ENCODE measurements at regions not wholly inside any gene's neighbourhood (a gene's known extent, or its start where the extent isn't known, plus 50 kb on each side); places are given as distances from the start of the nearest gene placed in this dataset.

DNA sequence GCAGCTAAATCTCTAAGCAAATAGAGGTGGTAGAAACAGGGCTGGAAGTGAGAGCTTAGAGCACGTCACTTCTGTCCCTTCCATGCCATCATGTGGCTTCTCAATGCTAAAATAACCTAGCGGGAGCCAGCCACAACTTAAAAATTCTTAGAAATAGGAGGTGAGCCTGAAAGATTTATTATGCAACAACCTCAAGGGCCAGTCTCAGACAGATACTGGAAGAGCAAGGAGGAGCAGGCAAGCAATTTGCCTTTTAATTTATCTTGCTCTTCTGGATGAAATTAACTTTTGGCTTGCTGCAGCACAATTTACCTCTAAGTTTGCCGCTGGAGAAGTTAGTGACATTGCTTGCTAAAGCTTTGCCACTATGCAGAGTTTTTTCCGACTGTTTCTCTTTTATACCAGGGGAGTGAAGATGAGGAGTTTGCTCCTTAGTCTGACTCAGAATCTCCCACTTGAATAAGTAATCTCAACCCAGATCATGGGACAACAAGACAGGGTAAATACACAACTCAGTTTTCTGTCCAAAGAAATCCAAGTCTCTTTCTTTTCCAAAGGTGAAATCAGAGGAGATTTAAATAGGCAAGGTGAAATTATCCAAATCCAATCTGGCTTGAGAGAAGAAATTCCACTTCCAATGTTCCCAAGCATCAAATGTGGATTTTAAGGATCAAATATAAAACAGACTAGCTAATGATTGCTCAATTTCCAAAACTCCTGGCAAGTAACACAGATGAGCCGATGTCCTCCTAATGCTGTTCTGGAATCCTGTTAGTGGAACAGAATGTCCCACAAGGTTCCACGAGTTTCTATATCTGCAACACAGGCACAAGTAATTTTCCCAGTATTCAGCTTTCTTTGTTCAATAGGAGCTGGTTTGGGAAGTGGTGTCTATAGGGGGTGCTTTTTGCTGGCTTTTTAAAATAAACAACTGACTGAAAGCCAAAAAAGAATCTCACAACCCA is 329.4 kb upstream of the RORA start:
- Histone ChIP-seq H3K4me3 (ENCODE audit: low read length) (no peak overlapping the region), H3K9ac (ENCODE audit: low read length) (no peak overlapping the region), H3F3A (ENCODE audit: insufficient read depth, low read length, poor library complexity, severe bottlenecking) (no peaks in the 10 kb centered on the region), H3K27me3 (ENCODE audit: insufficient read depth, low read depth, low read length) (no peaks in the 10 kb centered on the region), H3K27ac (ENCODE audit: low read length) (no peak overlapping the region), H4K20me1 (ENCODE audit: insufficient read depth) (no peaks in the 10 kb centered on the region), H3K9me3 (ENCODE audit: low read length) (no peaks in the 10 kb centered on the region), H3K9me2 (ENCODE audit: insufficient read depth, low read length) (no peaks in the 10 kb centered on the region), H2AFZ (ENCODE audit: low read depth, low read length) (no peak overlapping the region), H3K36me3 (ENCODE audit: insufficient read depth, low read length) (no peaks in the 10 kb centered on the region), H3K4me2 (ENCODE audit: low read length) (no peak overlapping the region), H3K79me2 (replicated peaks; ENCODE audit: insufficient read depth, low read length) (no peaks in the 10 kb centered on the region)
- TF ChIP-seq EP300 (conservative IDR thresholded peaks at IDR 0.05; ENCODE audit: poor library complexity, severe bottlenecking) (no peak), EZH2 (IDR thresholded peaks at IDR 0.05; ENCODE audit: borderline replicate concordance, insufficient read depth, low read length, poor library complexity, severe bottlenecking) (no peak), SMC3 (conservative IDR thresholded peaks at IDR 0.05; ENCODE audit: poor library complexity) (no peak), MXI1 (conservative IDR thresholded peaks at IDR 0.05; ENCODE audit: poor library complexity, severe bottlenecking) (no peak), POLR2AphosphoS5 (IDR thresholded peaks at IDR 0.05) (no peak), TAF1 (IDR thresholded peaks at IDR 0.05; ENCODE audit: low read depth) (no peak), RAD21 (conservative IDR thresholded peaks at IDR 0.05) (no peak)
- TF ChIP-seq, protein P1, sequence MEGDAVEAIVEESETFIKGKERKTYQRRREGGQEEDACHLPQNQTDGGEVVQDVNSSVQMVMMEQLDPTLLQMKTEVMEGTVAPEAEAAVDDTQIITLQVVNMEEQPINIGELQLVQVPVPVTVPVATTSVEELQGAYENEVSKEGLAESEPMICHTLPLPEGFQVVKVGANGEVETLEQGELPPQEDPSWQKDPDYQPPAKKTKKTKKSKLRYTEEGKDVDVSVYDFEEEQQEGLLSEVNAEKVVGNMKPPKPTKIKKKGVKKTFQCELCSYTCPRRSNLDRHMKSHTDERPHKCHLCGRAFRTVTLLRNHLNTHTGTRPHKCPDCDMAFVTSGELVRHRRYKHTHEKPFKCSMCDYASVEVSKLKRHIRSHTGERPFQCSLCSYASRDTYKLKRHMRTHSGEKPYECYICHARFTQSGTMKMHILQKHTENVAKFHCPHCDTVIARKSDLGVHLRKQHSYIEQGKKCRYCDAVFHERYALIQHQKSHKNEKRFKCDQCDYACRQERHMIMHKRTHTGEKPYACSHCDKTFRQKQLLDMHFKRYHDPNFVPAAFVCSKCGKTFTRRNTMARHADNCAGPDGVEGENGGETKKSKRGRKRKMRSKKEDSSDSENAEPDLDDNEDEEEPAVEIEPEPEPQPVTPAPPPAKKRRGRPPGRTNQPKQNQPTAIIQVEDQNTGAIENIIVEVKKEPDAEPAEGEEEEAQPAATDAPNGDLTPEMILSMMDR (IDR thresholded peaks at IDR 0.05; ENCODE audit: poor library complexity, severe bottlenecking): no peak
- TF ChIP-seq, protein P2, sequence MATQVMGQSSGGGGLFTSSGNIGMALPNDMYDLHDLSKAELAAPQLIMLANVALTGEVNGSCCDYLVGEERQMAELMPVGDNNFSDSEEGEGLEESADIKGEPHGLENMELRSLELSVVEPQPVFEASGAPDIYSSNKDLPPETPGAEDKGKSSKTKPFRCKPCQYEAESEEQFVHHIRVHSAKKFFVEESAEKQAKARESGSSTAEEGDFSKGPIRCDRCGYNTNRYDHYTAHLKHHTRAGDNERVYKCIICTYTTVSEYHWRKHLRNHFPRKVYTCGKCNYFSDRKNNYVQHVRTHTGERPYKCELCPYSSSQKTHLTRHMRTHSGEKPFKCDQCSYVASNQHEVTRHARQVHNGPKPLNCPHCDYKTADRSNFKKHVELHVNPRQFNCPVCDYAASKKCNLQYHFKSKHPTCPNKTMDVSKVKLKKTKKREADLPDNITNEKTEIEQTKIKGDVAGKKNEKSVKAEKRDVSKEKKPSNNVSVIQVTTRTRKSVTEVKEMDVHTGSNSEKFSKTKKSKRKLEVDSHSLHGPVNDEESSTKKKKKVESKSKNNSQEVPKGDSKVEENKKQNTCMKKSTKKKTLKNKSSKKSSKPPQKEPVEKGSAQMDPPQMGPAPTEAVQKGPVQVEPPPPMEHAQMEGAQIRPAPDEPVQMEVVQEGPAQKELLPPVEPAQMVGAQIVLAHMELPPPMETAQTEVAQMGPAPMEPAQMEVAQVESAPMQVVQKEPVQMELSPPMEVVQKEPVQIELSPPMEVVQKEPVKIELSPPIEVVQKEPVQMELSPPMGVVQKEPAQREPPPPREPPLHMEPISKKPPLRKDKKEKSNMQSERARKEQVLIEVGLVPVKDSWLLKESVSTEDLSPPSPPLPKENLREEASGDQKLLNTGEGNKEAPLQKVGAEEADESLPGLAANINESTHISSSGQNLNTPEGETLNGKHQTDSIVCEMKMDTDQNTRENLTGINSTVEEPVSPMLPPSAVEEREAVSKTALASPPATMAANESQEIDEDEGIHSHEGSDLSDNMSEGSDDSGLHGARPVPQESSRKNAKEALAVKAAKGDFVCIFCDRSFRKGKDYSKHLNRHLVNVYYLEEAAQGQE (IDR thresholded peaks at IDR 0.05; ENCODE audit: borderline replicate concordance): no peak

DNA sequence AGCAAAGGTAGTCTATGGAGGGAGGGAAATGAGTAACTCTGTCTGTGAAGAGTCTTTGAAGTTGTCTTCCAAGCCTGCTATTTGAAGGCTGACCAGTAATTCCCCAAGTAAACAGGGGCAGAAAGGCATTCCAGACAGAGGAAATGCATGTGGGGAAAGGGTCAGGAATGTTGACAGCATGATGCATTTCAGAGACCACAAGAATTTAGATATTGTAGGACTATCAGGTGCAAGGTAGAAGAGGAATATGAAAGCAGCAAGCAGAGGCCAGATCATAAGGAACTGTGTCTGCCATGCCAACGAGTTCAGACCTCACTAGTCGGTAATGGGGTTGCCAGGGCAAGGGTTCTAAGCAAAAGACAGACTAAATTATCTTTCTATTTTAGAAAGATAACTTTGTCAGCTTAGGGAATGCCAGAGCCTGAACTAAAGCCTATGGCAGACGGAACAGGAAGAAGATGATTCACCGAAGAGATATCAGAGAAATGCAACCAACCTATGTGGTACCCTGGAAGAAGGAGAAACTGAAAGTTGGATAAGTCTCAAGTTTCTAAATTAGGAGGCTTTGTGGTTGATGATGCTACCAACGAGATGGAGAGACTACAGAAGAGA is 327.0 kb upstream of the RORA start:
- TF ChIP-seq TAF1 (IDR thresholded peaks at IDR 0.05; ENCODE audit: low read depth): no peak
- no peak for TF ChIP-seq SMC3 (conservative IDR thresholded peaks at IDR 0.05; ENCODE audit: poor library complexity)
- no peak for TF ChIP-seq EP300 (conservative IDR thresholded peaks at IDR 0.05; ENCODE audit: poor library complexity, severe bottlenecking)
- TF ChIP-seq, protein P2 (IDR thresholded peaks at IDR 0.05; ENCODE audit: borderline replicate concordance): no peak
- TF ChIP-seq POLR2AphosphoS5 (IDR thresholded peaks at IDR 0.05): no peak
- Histone ChIP-seq H4K20me1 (ENCODE audit: insufficient read depth) (no peaks in the 10 kb centered on the region), H3K9ac (ENCODE audit: low read length) (no peak overlapping the region), H3F3A (ENCODE audit: insufficient read depth, low read length, poor library complexity, severe bottlenecking) (no peaks in the 10 kb centered on the region), H3K27ac (ENCODE audit: low read length) (no peak overlapping the region), H3K79me2 (replicated peaks; ENCODE audit: insufficient read depth, low read length) (no peaks in the 10 kb centered on the region), H3K4me3 (ENCODE audit: low read length) (no peak overlapping the region), H3K36me3 (ENCODE audit: insufficient read depth, low read length) (no peaks in the 10 kb centered on the region), H2AFZ (ENCODE audit: low read depth, low read length) (no peak overlapping the region), H3K27me3 (ENCODE audit: insufficient read depth, low read depth, low read length) (no peaks in the 10 kb centered on the region), H3K4me2 (ENCODE audit: low read length) (no peak overlapping the region), H3K9me2 (ENCODE audit: insufficient read depth, low read length) (no peaks in the 10 kb centered on the region), H3K9me3 (ENCODE audit: low read length) (no peaks in the 10 kb centered on the region)

Measured in neural cell (in vitro differentiated cells).